ENCODE measurements at regions not wholly inside any gene's neighbourhood (a gene's known extent, or its start where the extent isn't known, plus 50 kb on each side); places are given as distances from the start of the nearest gene placed in this dataset.

DNA sequence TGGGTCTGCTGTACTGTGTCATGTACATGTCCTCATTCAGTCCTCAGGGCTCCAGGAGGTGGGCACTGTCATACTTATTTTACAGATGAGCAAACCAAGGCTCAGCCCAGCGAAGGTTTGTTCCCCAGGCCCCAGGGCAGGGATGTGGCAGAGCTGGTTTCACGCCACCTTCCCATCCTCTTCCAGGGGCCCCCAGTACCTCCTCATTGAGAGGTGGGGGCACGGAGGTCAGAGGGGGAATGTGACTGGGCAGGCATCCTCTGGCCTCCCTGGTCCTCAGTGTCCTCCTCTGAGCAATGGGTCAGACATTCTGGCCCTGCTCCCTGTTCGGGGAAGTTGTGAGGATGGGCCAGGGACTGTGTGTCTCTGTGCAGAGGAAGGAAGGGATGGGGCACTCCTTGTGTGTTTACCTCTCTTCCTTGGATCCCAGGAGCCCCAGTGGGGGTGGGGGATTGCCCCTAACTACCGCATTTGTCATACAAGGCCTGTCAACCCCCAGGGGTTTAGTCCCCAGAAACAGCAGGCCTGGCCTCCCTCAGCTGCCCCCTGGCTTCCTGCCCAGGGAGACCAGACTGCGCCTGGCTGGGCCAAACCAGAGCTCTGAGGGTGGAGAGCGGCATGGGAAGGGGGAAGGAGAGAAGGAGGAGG, 65.9 kb upstream of the LCTL start:
- TF ChIP-seq EZH2 (IDR thresholded peaks at IDR 0.05; ENCODE audit: borderline replicate concordance, low read depth, low read length, severe bottlenecking) (no peak), GATA2 (IDR thresholded peaks at IDR 0.05; ENCODE audit: insufficient read depth, insufficient read length, low read depth, low read length) (no peak), MYC (IDR thresholded peaks at IDR 0.05; ENCODE audit: low read depth, low read length) (no peak), FOS (IDR thresholded peaks at IDR 0.05; ENCODE audit: borderline replicate concordance, insufficient read depth, low read length) (no peak), JUN (IDR thresholded peaks at IDR 0.05; ENCODE audit: borderline replicate concordance, insufficient read depth, insufficient read length, low read depth) (no peak), POLR2A (IDR thresholded peaks at IDR 0.05; ENCODE audit: low read depth, low read length) (no peak), POLR2AphosphoS5 (IDR thresholded peaks at IDR 0.05; ENCODE audit: insufficient read depth, low read depth, low read length) (no peak)
- TF ChIP-seq, protein P1, sequence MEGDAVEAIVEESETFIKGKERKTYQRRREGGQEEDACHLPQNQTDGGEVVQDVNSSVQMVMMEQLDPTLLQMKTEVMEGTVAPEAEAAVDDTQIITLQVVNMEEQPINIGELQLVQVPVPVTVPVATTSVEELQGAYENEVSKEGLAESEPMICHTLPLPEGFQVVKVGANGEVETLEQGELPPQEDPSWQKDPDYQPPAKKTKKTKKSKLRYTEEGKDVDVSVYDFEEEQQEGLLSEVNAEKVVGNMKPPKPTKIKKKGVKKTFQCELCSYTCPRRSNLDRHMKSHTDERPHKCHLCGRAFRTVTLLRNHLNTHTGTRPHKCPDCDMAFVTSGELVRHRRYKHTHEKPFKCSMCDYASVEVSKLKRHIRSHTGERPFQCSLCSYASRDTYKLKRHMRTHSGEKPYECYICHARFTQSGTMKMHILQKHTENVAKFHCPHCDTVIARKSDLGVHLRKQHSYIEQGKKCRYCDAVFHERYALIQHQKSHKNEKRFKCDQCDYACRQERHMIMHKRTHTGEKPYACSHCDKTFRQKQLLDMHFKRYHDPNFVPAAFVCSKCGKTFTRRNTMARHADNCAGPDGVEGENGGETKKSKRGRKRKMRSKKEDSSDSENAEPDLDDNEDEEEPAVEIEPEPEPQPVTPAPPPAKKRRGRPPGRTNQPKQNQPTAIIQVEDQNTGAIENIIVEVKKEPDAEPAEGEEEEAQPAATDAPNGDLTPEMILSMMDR (IDR thresholded peaks at IDR 0.05; ENCODE audit: extremely low read depth in 1 of 2, insufficient read depth in 1 of 2, low read depth in 1 of 2, low read length in 2 of 2) = no peak
- TF ChIP-seq, protein P2, sequence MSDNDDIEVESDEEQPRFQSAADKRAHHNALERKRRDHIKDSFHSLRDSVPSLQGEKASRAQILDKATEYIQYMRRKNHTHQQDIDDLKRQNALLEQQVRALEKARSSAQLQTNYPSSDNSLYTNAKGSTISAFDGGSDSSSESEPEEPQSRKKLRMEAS (IDR thresholded peaks at IDR 0.05; ENCODE audit: insufficient read depth, insufficient read length) = no peak
- Histone ChIP-seq H3K79me2 (ENCODE audit: control insufficient read depth, insufficient read depth, low read length) (no peaks in the 10 kb centered on the region), H3K27me3 (ENCODE audit: control insufficient read depth in 2 of 2, insufficient read depth in 2 of 2, low read length in 2 of 2) (no peaks in the 10 kb centered on the region), H3K36me3 (ENCODE audit: control insufficient read depth in 2 of 2, extremely low read depth in 1 of 2, insufficient read depth in 2 of 2, low read length in 2 of 2) (no peaks in the 10 kb centered on the region), H3K4me1 (ENCODE audit: control insufficient read depth, extremely low read depth, insufficient read depth, low read length) (no peaks in the 10 kb centered on the region), H3K4me3 (replicated peaks in 1 of 3; ENCODE audit: insufficient read depth in 1 of 3, low read depth in 1 of 3, low read length in 3 of 3) (no peak overlapping the region), H3K27ac (ENCODE audit: insufficient read depth, low read depth, low read length) (no peak overlapping the region), H2AFZ (ENCODE audit: low read depth, low read length) (no peak overlapping the region), H3K4me2 (ENCODE audit: insufficient read depth, low read length) (no peak overlapping the region), H3K9me1 (replicated peaks; ENCODE audit: control insufficient read depth, extremely low read depth, insufficient read depth, low read length) (no peaks in the 10 kb centered on the region), H3K9ac (replicated peaks; ENCODE audit: extremely low read depth, insufficient read depth, low read length) (no peak overlapping the region), H3K9me3 (replicated peaks; ENCODE audit: control insufficient read depth, insufficient read depth, low read length) (no peaks in the 10 kb centered on the region), H4K20me1 (replicated peaks; ENCODE audit: control insufficient read depth, extremely low read depth, insufficient read depth, low read length) (no peaks in the 10 kb centered on the region)
- FAIRE-seq (no peak), DNase-seq (ENCODE audit: low read depth, low spot score) (no peak)
- dilution Hi-C loops (cut with MboI; ENCODE audit: extremely low pct_ligation_motif_present, low sequenced_read_pairs) (no loop called here), intact Hi-C loops (cut with micrococcal nuclease) (loop anchor here (2.0 kb wide), 1 partner anchor 13 kb away; no protein-coding TSS in a partner anchor)
- CTCF ChIA-PET = interaction anchor here (0.8 to 2.1 kb wide), 3 partner anchors 9 to 220 kb away, joined by 3 to 9 read pairs (median 3); no protein-coding TSS in a partner anchor
- BruUV-seq (replicated peaks) = no TSS peak
- POLR2A ChIA-PET = no interaction called here

Measured in endothelial cell of umbilical vein (primary cell).